SH-SY5Y (cell line): ENCODE measurements at regions not wholly inside any gene's neighbourhood (a gene's known extent, or its start where the extent isn't known, plus 50 kb on each side); places are given as distances from the start of the nearest gene placed in this dataset.

Experiments used
- GATA2 ChIP-seq: IDR thresholded peaks from 2 replicates; pipeline ENCODE4 v1.6.1; 2011; ENCODE audit warnings: mild to moderate bottlenecking, low read depth, low read length
- GATA3 ChIP-seq: IDR thresholded peaks from 2 replicates; pipeline ENCODE4 v1.6.1; 2011; ENCODE audit warnings: low read depth, mild to moderate bottlenecking, low read length, moderate library complexity

- TF ChIP-seq GATA3: no peak
- no peak for TF ChIP-seq GATA2
Observed at GRCh38 chr4:4740071-4740470, 119.4 kb upstream of the MSX1 start.

- TF ChIP-seq GATA3 (no peak), GATA2 (no peak)
Observed at GRCh38 chr4:4735870-4736269, 123.6 kb upstream of the MSX1 start.

- TF ChIP-seq GATA3: no peak
- TF ChIP-seq GATA2: no peak
Observed at GRCh38 chr4:4735136-4735750, 124.2 kb upstream of the MSX1 start.

- TF ChIP-seq GATA2 (no peak), GATA3 (no peak)
Observed at GRCh38 chr4:4734425-4734824, 125.0 kb upstream of the MSX1 start.

- TF ChIP-seq GATA2: no peak
- no peak for TF ChIP-seq GATA3
Observed at GRCh38 chr4:4733663-4734062, 125.8 kb upstream of the MSX1 start.

GRCh38 chr4:4730249-4730648, 129.2 kb upstream of the MSX1 start:
- TF ChIP-seq GATA3: no peak
- TF ChIP-seq GATA2: no peak

- TF ChIP-seq GATA3 (no peak), GATA2 (no peak)
Observed at GRCh38 chr4:4729206-4729605, 130.3 kb upstream of the MSX1 start.

GRCh38 chr4:4727536-4727935, 131.9 kb upstream of the MSX1 start:
- TF ChIP-seq GATA2 (no peak), GATA3 (no peak)

GRCh38 chr4:4726051-4726450, 133.4 kb upstream of the MSX1 start:
- TF ChIP-seq GATA2 (no peak), GATA3 (no peak)

GRCh38 chr4:4724321-4724720, 135.1 kb upstream of the MSX1 start:
- no peak for TF ChIP-seq GATA2

- TF ChIP-seq GATA2 (no peak), GATA3 (no peak)
Observed at GRCh38 chr4:4721636-4722035, 137.8 kb upstream of the MSX1 start.

- TF ChIP-seq GATA2: no peak
- TF ChIP-seq GATA3: no peak
Observed at GRCh38 chr4:4720646-4721045, 138.8 kb upstream of the MSX1 start.

GRCh38 chr4:4719436-4719835, 140.0 kb upstream of the MSX1 start:
- TF ChIP-seq GATA2: no peak
- TF ChIP-seq GATA3: no peak

GRCh38 chr4:4717692-4718091, 141.8 kb upstream of the MSX1 start:
- TF ChIP-seq GATA2 (no peak), GATA3 (no peak)

GRCh38 chr4:4714331-4714730, 145.1 kb upstream of the MSX1 start:
- TF ChIP-seq GATA2 (no peak), GATA3 (no peak)

GRCh38 chr4:4712800-4713528, 146.5 kb upstream of the MSX1 start:
- TF ChIP-seq GATA3 (no peak), GATA2 (no peak)

GRCh38 chr4:4711902-4712301, 147.6 kb upstream of the MSX1 start:
- no peak for TF ChIP-seq GATA2
- no peak for TF ChIP-seq GATA3

GRCh38 chr4:4709736-4710135, 149.7 kb upstream of the MSX1 start:
- TF ChIP-seq GATA2: no peak
- TF ChIP-seq GATA3: no peak
